ENCODE measurements at regions not wholly inside any gene's neighbourhood (a gene's known extent, or its start where the extent isn't known, plus 50 kb on each side); places are given as distances from the start of the nearest gene placed in this dataset.

DNA sequence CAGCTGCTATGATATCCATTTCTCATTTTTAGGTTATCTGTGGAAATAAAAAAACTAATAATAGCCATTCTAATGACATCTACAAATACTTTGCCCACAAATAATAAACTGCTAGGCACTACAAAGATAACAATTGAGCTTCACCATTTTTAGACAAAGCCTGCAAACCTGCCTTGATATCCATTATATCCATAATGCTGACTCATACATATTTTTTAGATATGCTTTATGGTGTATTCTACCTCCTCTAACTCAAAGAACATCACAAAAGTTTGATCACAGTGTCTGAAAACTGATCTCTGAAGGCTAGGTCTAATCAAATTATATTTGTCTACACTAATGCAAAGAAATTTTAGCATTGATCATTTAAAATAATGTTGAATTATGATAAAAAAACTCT lies 138.4 kb downstream of the HNMT start:
- no peaks in the 10 kb centered on the region for H3K27me3 ChIP-seq (ENCODE audit: control insufficient read depth, insufficient read depth, low read length)
- no peak overlapping the region for H3K4me3 ChIP-seq (ENCODE audit: low read depth, low read length)
- H3K36me3 ChIP-seq (ENCODE audit: control insufficient read depth, insufficient read depth, low read length): no peaks in the 10 kb centered on the region
- FAIRE-seq (no peak), DNase-seq (ENCODE audit: low read depth) (no peak)
- TF ChIP-seq, protein P1, sequence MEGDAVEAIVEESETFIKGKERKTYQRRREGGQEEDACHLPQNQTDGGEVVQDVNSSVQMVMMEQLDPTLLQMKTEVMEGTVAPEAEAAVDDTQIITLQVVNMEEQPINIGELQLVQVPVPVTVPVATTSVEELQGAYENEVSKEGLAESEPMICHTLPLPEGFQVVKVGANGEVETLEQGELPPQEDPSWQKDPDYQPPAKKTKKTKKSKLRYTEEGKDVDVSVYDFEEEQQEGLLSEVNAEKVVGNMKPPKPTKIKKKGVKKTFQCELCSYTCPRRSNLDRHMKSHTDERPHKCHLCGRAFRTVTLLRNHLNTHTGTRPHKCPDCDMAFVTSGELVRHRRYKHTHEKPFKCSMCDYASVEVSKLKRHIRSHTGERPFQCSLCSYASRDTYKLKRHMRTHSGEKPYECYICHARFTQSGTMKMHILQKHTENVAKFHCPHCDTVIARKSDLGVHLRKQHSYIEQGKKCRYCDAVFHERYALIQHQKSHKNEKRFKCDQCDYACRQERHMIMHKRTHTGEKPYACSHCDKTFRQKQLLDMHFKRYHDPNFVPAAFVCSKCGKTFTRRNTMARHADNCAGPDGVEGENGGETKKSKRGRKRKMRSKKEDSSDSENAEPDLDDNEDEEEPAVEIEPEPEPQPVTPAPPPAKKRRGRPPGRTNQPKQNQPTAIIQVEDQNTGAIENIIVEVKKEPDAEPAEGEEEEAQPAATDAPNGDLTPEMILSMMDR (IDR thresholded peaks at IDR 0.05; ENCODE audit: insufficient read depth, low read length, severe bottlenecking): no peak

DNA sequence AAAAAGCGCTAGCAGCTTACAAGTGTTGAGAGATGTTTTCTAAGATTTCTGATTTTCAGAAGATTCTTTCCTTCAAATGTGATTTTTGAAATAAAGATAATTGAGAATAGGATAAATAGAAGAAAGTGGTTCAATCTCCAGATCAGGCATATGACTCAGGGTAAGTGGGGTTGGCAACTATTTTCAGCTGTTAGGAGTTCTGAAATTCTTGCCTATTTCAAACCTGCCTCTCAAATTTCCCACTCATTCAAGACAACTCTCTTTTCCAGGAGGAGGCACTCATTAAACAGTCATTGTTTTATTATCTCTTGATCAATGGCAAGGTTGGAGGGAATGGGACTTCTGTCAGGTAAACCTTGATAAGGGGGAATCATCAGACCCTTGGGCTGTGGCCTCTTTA lies 138.9 kb downstream of the HNMT start:
- TF ChIP-seq, protein P1 (IDR thresholded peaks at IDR 0.05; ENCODE audit: insufficient read depth, low read length, severe bottlenecking): no peak
- Histone ChIP-seq H3K36me3 (ENCODE audit: control insufficient read depth, insufficient read depth, low read length) (no peaks in the 10 kb centered on the region), H3K27me3 (ENCODE audit: control insufficient read depth, insufficient read depth, low read length) (no peaks in the 10 kb centered on the region), H3K4me3 (ENCODE audit: low read depth, low read length) (no peak overlapping the region)
- DNase-seq (ENCODE audit: low read depth): no peak
- FAIRE-seq: no peak

- no peaks in the 10 kb centered on the region for H3K36me3 ChIP-seq (ENCODE audit: control insufficient read depth, insufficient read depth, low read length)
- no peak for FAIRE-seq
- no peak overlapping the region for H3K4me3 ChIP-seq (ENCODE audit: low read depth, low read length)
- DNase-seq (ENCODE audit: low read depth): no peak
- TF ChIP-seq, protein P1 (IDR thresholded peaks at IDR 0.05; ENCODE audit: insufficient read depth, low read length, severe bottlenecking): no peak
- H3K27me3 ChIP-seq (ENCODE audit: control insufficient read depth, insufficient read depth, low read length): no peaks in the 10 kb centered on the region
These were observed 139.8 kb downstream of the HNMT start for GRCh38 chr2:138104071-138104470.

GRCh38 chr2:138105358-138105757 lies 141.1 kb downstream of the HNMT start:
- TF ChIP-seq, protein P1 (IDR thresholded peaks at IDR 0.05; ENCODE audit: insufficient read depth, low read length, severe bottlenecking): no peak
- DNase-seq (ENCODE audit: low read depth) (no peak), FAIRE-seq (no peak)
- H3K36me3 ChIP-seq (ENCODE audit: control insufficient read depth, insufficient read depth, low read length): no peaks in the 10 kb centered on the region
- H3K27me3 ChIP-seq (ENCODE audit: control insufficient read depth, insufficient read depth, low read length): no peaks in the 10 kb centered on the region
- no peak overlapping the region for H3K4me3 ChIP-seq (ENCODE audit: low read depth, low read length)

GRCh38 chr2:138106606-138107005 lies 142.3 kb downstream of the HNMT start:
- FAIRE-seq: no peak

DNA sequence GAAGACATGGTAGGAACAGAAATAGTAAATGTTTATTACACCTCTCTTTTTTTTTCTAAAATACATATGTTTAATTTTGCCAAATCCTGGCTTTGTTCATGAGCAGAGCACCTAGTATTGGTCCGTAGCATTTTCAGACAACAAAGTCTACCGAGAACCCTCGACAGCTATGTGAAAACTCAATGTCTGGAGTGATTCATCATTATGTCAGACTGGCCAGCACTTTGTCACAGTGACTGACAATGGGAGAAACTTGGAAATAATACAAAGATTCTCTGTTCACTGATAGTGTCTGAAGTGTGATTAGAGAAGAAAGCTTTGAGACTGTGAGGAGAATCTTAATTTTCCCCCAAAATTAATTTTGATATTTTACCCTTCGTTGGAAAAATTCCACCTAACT lies 143.0 kb downstream of the HNMT start:
- TF ChIP-seq, protein P1 (IDR thresholded peaks at IDR 0.05; ENCODE audit: insufficient read depth, low read length, severe bottlenecking): no peak
- DNase-seq (ENCODE audit: low read depth): peak; percentile 89
- no peaks in the 10 kb centered on the region for H3K27me3 ChIP-seq (ENCODE audit: control insufficient read depth, insufficient read depth, low read length)
- H3K36me3 ChIP-seq (ENCODE audit: control insufficient read depth, insufficient read depth, low read length): no peaks in the 10 kb centered on the region
- FAIRE-seq: no peak
- no peak overlapping the region for H3K4me3 ChIP-seq (ENCODE audit: low read depth, low read length)

More at GRCh38 chr2:138106606-138107005, 142.3 kb downstream of the HNMT start:
- no peak overlapping the region for H3K4me3 ChIP-seq (ENCODE audit: low read depth, low read length)
- DNase-seq (ENCODE audit: low read depth): no peak
- no peaks in the 10 kb centered on the region for H3K27me3 ChIP-seq (ENCODE audit: control insufficient read depth, insufficient read depth, low read length)
- TF ChIP-seq, protein P1 (IDR thresholded peaks at IDR 0.05; ENCODE audit: insufficient read depth, low read length, severe bottlenecking): no peak
- no peaks in the 10 kb centered on the region for H3K36me3 ChIP-seq (ENCODE audit: control insufficient read depth, insufficient read depth, low read length)

Data from bronchial epithelial cell (primary cell).